Heart right ventricle (tissue), 16 donors: ENCODE measurements at regions not wholly inside any gene's neighbourhood (a gene's known extent, or its start where the extent isn't known, plus 50 kb on each side); places are given as distances from the start of the nearest gene placed in this dataset.

Experiments
- ATAC-seq, 8 donors: fragments of 200-7000 bp; cut with Tn5 transposase; one replicate each; pipeline ENCODE4 v1.9.1; 2020; ENCODE audit warnings: mild to moderate bottlenecking in 8 of 8, moderate library complexity in 8 of 8, moderate number of reproducible peaks in 1 of 8
- DNase-seq, 2 donors: peaks; one replicate each; pipeline ENCODE4 v3.0.0-alpha.2; 2020
- H3K27ac ChIP-seq, 10 donors: fragments of 200-600 bp; sonication (generic) in 2 of 10; one replicate each; pipeline versions ENCODE4 v1.5.0 to v1.8.0; 2020 to 2022; ENCODE audit warnings: mild to moderate bottlenecking in 3 of 10
- H3K27me3 ChIP-seq, 7 donors: fragments of 200-600 bp; one replicate each; pipeline ENCODE4 v1.8.0; 2021 to 2022; ENCODE audit warnings: mild to moderate bottlenecking in 2 of 7
- H3K36me3 ChIP-seq, 9 donors: fragments of 200-600 bp; sonication (generic) in 1 of 9; one replicate each; pipeline versions ENCODE4 v1.5.0 to v1.8.0; 2020 to 2022; ENCODE audit warnings: mild to moderate bottlenecking in 2 of 9
- H3K4me1 ChIP-seq, 9 donors: fragments of 200-600 bp; sonication (generic) in 1 of 9; one replicate each; pipeline versions ENCODE4 v1.5.0 to v1.8.0; 2020 to 2022; ENCODE audit warnings: mild to moderate bottlenecking in 4 of 9
- H3K4me3 ChIP-seq, 10 donors: fragments of 200-600 bp; sonication (generic) in 2 of 10; one replicate each; pipeline versions ENCODE4 v1.5.0 to v1.8.0; 2020 to 2022; ENCODE audit warnings: mild to moderate bottlenecking in 7 of 10, moderate library complexity in 2 of 10
- H3K9me3 ChIP-seq, 11 donors: fragments of 200-600 bp in 10 of 11; sonication (generic) in 2 of 11; one replicate each; pipeline versions ENCODE4 v1.5.0 to v1.8.0; 2013 to 2022; ENCODE audit warnings: mild to moderate bottlenecking in 2 of 11, control low read depth in 1 of 11, moderate library complexity in 1 of 11
- WGBS, 2 donors: extraction: QIAGEN DNeasy Blood & Tissue Kit; methylation state at CpG; one replicate each; pipeline ENCODE4 v1.1.7; 2013; ENCODE audit warnings: inconsistent platforms in 1 of 2; 5-methylcytosine and 5-hydroxymethylcytosine counted together
- intact Hi-C, 10 donors: fragments of 100-400 bp; cut with DNase I; formaldehyde crosslinking; loops; one replicate each; pipeline versions ENCODE4 v1.11.1 to v1.14.2; 2022
- TF ChIP-seq, protein P1 (sequence below), 9 donors: fragments of 200-600 bp; sonication (generic) in 2 of 9; IDR thresholded peaks; one replicate each; pipeline versions ENCODE4 v1.5.0 to v1.8.0; 2021 to 2022; ENCODE audit warnings: antibody characterized with exemption in 9 of 9, mild to moderate bottlenecking in 5 of 9, moderate library complexity in 1 of 9
- donor health status: Arrhythmogenic right ventricular cardiomyopathy.
- donor health status: ischemic (EF 13 %, LVEDD 7.1; RV severe dilation, severe dysfunction).
- donor health status: healthy with polysubstance abuse.
- donor health status: DM: no; HTN: yes; CAD: no.
- donor health status: DM: no; HTN: no; CAD: no.
- donor health status: ischemic (EF 25% LVEDD 6.9; RV normal size, moderate dysfunction).
- donor health status: ischemic (EF 25% LVEDD 5.7; RV mildly dilated, moderate dysfunction).
- donor health status: healthy.
- donor health status: DM: yes; HTN: yes; CAD: no.
- donor health status: Ischemic cardiomyopathy.
- donor health status: ischemic (EF 35%, LVEDD 5.7; RV mildly dilated, moderate dysfunction).
- donor health status: nonischemic (EF 11% LVEDD 7.7; RV severe dilation, severe dysfunction).
- donor health status: DM: yes; HTN: yes; CAD: no.
- donor health status: PGD.
- donor health status: ischemic (EF 29% LVEDD 5.4; RV normal size, mild dysfunction).
- donor health status: nonischemic (EF 23%, LVEDD 6.1; RV moderate dilation, normal function).

DNA sequence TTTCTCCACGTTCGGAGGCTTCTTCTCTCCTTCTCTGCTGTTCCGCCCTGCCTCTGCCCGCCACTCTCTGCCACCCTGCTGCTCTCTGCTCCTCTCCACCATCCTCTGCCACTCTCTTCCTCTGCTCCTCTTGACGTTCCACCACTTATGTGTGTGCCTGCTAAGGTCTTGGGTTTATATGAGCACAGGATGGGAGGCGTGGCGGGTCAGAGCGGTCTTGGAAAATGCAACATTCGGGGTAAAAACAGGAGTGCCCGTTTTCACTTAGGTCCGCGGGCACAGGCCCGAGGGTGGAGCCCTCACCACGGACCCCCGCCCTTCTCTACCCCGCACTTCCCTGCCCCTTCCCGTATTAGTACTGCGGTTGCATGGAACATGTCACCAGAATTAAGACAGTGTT lies 114.4 kb upstream of the FBXL7 start:
- H3K27me3 ChIP-seq, result no peaks in the 10 kb centered on the region
- H3K9me3 ChIP-seq, result no peaks in the 10 kb centered on the region
- no peaks in the 10 kb centered on the region for H3K4me1 ChIP-seq
- WGBS, 2 donors, result 94 to 96% methylated on average over 14 to 18 of the region's 18 CpGs
- DNase-seq, result no peak
- intact Hi-C loops, result loop anchor here in 3 of 10 donors (5.0 to 10.0 kb wide), 3 partner anchors 439 to 609 kb away; no protein-coding TSS in a partner anchor
- no peak overlapping the region for H3K27ac ChIP-seq
- H3K4me3 ChIP-seq, result no peak overlapping the region
- no peak for ATAC-seq
- no peaks in the 10 kb centered on the region for H3K36me3 ChIP-seq
- TF ChIP-seq, protein P1, sequence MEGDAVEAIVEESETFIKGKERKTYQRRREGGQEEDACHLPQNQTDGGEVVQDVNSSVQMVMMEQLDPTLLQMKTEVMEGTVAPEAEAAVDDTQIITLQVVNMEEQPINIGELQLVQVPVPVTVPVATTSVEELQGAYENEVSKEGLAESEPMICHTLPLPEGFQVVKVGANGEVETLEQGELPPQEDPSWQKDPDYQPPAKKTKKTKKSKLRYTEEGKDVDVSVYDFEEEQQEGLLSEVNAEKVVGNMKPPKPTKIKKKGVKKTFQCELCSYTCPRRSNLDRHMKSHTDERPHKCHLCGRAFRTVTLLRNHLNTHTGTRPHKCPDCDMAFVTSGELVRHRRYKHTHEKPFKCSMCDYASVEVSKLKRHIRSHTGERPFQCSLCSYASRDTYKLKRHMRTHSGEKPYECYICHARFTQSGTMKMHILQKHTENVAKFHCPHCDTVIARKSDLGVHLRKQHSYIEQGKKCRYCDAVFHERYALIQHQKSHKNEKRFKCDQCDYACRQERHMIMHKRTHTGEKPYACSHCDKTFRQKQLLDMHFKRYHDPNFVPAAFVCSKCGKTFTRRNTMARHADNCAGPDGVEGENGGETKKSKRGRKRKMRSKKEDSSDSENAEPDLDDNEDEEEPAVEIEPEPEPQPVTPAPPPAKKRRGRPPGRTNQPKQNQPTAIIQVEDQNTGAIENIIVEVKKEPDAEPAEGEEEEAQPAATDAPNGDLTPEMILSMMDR (IDR thresholded peaks at IDR 0.05), result no peak

DNA sequence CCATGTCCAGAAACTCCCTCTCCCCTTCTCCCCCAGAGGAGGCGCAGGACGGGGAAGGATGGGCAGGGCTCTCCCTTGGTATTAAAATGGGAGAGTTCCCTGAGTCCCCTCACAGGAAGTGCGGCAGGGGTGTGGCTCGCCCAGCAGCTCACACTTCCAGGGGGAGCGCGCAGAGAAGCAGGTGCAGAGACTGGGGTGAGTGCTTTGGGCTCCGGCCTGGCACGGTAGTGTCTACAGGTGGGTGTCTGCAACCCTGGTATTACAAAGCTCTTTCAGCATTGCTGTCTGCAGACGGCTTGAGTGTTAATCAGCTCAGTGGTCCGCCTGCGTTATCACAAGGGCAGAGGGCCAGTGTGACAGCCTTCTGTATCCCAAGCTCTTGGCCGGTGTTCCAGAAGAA lies 114.9 kb upstream of the FBXL7 start:
- 69 to 78% methylated on average over 12 of the region's 12 CpGs for WGBS, 2 donors
- H3K4me1 ChIP-seq, result no peaks in the 10 kb centered on the region
- H3K4me3 ChIP-seq, result no peak overlapping the region
- H3K36me3 ChIP-seq, result no peaks in the 10 kb centered on the region
- ATAC-seq (no peak), DNase-seq (no peak)
- no peaks in the 10 kb centered on the region for H3K27me3 ChIP-seq
- intact Hi-C loops, result loop anchor here in 3 of 10 donors (5.0 to 10.0 kb wide), 3 partner anchors 440 to 610 kb away; no protein-coding TSS in a partner anchor
- no peak overlapping the region for H3K27ac ChIP-seq
- H3K9me3 ChIP-seq, result no peaks in the 10 kb centered on the region
- TF ChIP-seq, protein P1 (IDR thresholded peaks at IDR 0.05), result no peak

DNA sequence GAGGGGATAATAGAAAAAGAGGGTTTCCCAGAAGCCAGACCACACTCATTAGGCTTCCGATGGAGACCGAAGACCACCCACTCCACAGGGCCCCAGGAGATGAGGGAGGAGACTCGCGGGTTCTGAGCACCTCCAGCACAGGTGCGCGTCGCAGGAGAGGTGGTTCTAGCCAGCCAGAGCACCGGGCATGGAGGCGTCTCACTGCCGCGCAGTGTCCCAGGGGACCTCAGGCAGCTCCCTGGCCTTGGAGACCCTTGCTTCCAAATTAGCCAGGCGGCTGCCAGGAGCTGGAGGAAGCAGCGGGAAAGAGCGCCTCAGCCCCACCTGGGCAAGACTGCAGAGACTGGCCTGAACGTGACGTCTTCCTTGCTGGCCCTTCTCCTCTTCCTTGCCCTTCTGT lies 115.4 kb upstream of the FBXL7 start:
- TF ChIP-seq, protein P1 (IDR thresholded peaks at IDR 0.05), result no peak
- H3K4me1 ChIP-seq, result no peaks in the 10 kb centered on the region
- DNase-seq (no peak), ATAC-seq (peak in 2 of 8 donors; percentile 28 to 38)
- no peak overlapping the region for H3K27ac ChIP-seq
- no peaks in the 10 kb centered on the region for H3K27me3 ChIP-seq
- no peak overlapping the region for H3K4me3 ChIP-seq
- H3K36me3 ChIP-seq, result no peaks in the 10 kb centered on the region
- intact Hi-C loops, result loop anchor here in 2 of 10 donors (10.0 kb wide), 2 partner anchors 440 to 610 kb away; no protein-coding TSS in a partner anchor
- no peaks in the 10 kb centered on the region for H3K9me3 ChIP-seq
- WGBS, 2 donors, result 82 to 85% methylated on average over 16 of the region's 16 CpGs

DNA sequence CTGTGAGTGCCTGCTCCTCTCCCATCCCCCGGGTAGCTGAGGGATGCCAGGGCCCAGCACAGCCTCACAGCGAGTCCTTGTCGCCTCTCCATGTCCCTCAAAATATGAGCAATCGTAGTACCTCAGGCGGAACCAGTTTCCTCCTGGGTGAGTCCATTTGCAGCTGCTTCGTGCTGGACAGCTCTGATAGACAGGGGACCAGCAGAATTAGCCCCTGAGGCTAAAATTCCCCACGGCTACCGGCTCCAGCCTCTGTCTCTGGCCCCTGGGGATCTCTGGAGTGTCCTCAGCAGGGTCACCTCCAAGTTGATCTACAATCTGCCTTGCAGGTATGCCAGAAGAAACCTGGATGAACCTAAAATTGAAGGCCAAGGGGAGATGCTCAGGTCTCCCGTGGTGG lies 115.8 kb upstream of the FBXL7 start:
- Histone ChIP-seq H3K27me3 (no peaks in the 10 kb centered on the region), H3K4me1 (no peaks in the 10 kb centered on the region), H3K4me3 (no peak overlapping the region), H3K9me3 (no peaks in the 10 kb centered on the region), H3K27ac (no peak overlapping the region), H3K36me3 (no peaks in the 10 kb centered on the region)
- TF ChIP-seq, protein P1 (IDR thresholded peaks at IDR 0.05), result no peak
- intact Hi-C loops, result loop anchor here in 2 of 10 donors (10.0 kb wide), 2 partner anchors 441 to 611 kb away; no protein-coding TSS in a partner anchor
- 87 to 88% methylated on average over 9 of the region's 9 CpGs for WGBS, 2 donors
- ATAC-seq (peak in 1 of 8 donors; percentile 10), DNase-seq (no peak)
